Panc1 (cell line): ENCODE measurements at regions not wholly inside any gene's neighbourhood (a gene's known extent, or its start where the extent isn't known, plus 50 kb on each side); places are given as distances from the start of the nearest gene placed in this dataset.

Experiments
- POLR2AphosphoS5 ChIP-seq: IDR thresholded peaks from 2 replicates; pipeline ENCODE4 v1.6.1; 2012; ENCODE audit warnings: mild to moderate bottlenecking, low read depth, low read length, moderate library complexity
- TCF7L2 ChIP-seq: IDR thresholded peaks from 2 replicates; pipeline ENCODE4 v1.6.1; 2011; ENCODE audit warnings: mild to moderate bottlenecking, low read depth, low read length, inconsistent platforms
- TF ChIP-seq, protein P1 (sequence below), 2 experiments: IDR thresholded peaks; 2 replicates each; pipeline ENCODE4 v1.6.1; 2011 to 2012; ENCODE audit warnings: low read depth in 2 of 2, control low read depth in 1 of 2, low read length in 1 of 2, mild to moderate bottlenecking in 1 of 2, moderate library complexity in 1 of 2; ENCODE audit not compliant: insufficient read depth in 1 of 2
- TF ChIP-seq, protein P2 (sequence below): fragments of 450-650 bp; IDR thresholded peaks from 2 replicates; pipeline ENCODE4 v1.5.1; 2017; ENCODE audit warnings: mild to moderate bottlenecking

DNA sequence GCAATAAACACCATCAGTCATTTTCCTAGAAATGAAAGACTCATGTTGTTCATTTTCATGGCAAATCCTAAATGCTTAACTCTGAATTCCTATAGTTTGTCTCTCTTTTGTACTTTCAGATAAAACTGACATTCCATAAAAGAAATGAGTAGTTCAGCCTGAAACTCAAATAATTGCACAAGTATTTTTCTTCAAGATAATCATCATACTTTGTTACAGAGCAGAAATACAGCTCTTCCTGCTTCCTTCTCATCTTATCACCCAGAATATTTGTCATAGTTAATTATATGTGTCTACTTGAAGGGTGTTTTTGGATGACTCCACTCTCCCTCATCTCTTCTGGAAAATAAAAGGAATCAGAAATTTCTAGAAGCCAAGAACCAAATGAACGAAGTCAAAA, 141.1 kb downstream of the HNMT start:
- TF ChIP-seq, protein P1, sequence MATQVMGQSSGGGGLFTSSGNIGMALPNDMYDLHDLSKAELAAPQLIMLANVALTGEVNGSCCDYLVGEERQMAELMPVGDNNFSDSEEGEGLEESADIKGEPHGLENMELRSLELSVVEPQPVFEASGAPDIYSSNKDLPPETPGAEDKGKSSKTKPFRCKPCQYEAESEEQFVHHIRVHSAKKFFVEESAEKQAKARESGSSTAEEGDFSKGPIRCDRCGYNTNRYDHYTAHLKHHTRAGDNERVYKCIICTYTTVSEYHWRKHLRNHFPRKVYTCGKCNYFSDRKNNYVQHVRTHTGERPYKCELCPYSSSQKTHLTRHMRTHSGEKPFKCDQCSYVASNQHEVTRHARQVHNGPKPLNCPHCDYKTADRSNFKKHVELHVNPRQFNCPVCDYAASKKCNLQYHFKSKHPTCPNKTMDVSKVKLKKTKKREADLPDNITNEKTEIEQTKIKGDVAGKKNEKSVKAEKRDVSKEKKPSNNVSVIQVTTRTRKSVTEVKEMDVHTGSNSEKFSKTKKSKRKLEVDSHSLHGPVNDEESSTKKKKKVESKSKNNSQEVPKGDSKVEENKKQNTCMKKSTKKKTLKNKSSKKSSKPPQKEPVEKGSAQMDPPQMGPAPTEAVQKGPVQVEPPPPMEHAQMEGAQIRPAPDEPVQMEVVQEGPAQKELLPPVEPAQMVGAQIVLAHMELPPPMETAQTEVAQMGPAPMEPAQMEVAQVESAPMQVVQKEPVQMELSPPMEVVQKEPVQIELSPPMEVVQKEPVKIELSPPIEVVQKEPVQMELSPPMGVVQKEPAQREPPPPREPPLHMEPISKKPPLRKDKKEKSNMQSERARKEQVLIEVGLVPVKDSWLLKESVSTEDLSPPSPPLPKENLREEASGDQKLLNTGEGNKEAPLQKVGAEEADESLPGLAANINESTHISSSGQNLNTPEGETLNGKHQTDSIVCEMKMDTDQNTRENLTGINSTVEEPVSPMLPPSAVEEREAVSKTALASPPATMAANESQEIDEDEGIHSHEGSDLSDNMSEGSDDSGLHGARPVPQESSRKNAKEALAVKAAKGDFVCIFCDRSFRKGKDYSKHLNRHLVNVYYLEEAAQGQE (IDR thresholded peaks at IDR 0.05; ENCODE audit: insufficient read depth in 1 of 2, low read depth in 2 of 2, low read length in 1 of 2), result no peak
- TF ChIP-seq, protein P2, sequence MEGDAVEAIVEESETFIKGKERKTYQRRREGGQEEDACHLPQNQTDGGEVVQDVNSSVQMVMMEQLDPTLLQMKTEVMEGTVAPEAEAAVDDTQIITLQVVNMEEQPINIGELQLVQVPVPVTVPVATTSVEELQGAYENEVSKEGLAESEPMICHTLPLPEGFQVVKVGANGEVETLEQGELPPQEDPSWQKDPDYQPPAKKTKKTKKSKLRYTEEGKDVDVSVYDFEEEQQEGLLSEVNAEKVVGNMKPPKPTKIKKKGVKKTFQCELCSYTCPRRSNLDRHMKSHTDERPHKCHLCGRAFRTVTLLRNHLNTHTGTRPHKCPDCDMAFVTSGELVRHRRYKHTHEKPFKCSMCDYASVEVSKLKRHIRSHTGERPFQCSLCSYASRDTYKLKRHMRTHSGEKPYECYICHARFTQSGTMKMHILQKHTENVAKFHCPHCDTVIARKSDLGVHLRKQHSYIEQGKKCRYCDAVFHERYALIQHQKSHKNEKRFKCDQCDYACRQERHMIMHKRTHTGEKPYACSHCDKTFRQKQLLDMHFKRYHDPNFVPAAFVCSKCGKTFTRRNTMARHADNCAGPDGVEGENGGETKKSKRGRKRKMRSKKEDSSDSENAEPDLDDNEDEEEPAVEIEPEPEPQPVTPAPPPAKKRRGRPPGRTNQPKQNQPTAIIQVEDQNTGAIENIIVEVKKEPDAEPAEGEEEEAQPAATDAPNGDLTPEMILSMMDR, result no peak
- no peak for TF ChIP-seq POLR2AphosphoS5
- no peak for TF ChIP-seq TCF7L2
